Naive thymus-derived CD4-positive, alpha-beta T cell (primary cell): ENCODE measurements at regions not wholly inside any gene's neighbourhood (a gene's known extent, or its start where the extent isn't known, plus 50 kb on each side); places are given as distances from the start of the nearest gene placed in this dataset.

Experiments
- ATAC-seq: fragments of 150-1000 bp; cut with Tn5 transposase; 2 replicates; pipeline ENCODE4 v1.10.0; 2021; ENCODE audit warnings: mild to moderate bottlenecking, moderate library complexity
- CTCF ChIA-PET: fragments of 350-600 bp; sonication (Branson Sonifier 250); formaldehyde crosslinking; loops from one replicate; lab custom pipeline; 2021; ENCODE audit warnings: antibody characterized with exemption; lab: Charles Lee
- POLR2A ChIA-PET: fragments of 350-600 bp; sonication (Branson Sonifier 250); formaldehyde crosslinking; loops from one replicate; lab custom pipeline; 2021; ENCODE audit warnings: antibody characterized with exemption, inconsistent platforms; lab: Charles Lee
- DNase-seq, 9 donors: peaks; one replicate each; pipeline versions ENCODE4 v3.0.0 to v3.0.0-alpha.2; 2020 to 2022; ENCODE audit warnings: mixed read lengths in 1 of 9
- H3K27ac ChIP-seq: one replicate; pipeline ENCODE4 v1.7.0; 2013; ENCODE audit warnings: mild to moderate bottlenecking, low read depth, low read length, moderate library complexity
- H3K27me3 ChIP-seq, 2 donors: one replicate each; pipeline ENCODE4 v1.7.0; 2013; ENCODE audit warnings: low read length in 2 of 2, mild to moderate bottlenecking in 2 of 2, moderate library complexity in 2 of 2; ENCODE audit not compliant: control insufficient read depth in 2 of 2, insufficient read depth in 2 of 2
- H3K36me3 ChIP-seq, 3 experiments: 1 replicate in 2 of 3; 2 replicates in 1 of 3; pipeline ENCODE4 v1.7.0; 2013; ENCODE audit warnings: low read length in 3 of 3, mild to moderate bottlenecking in 3 of 3, moderate library complexity in 1 of 3; ENCODE audit not compliant: insufficient read depth in 3 of 3, control insufficient read depth in 2 of 3
- H3K4me1 ChIP-seq, 2 donors: one replicate each; pipeline ENCODE4 v1.7.0; 2013; ENCODE audit warnings: low read length in 2 of 2, mild to moderate bottlenecking in 2 of 2, moderate library complexity in 1 of 2; ENCODE audit not compliant: control insufficient read depth in 2 of 2, insufficient read depth in 2 of 2
- H3K4me3 ChIP-seq: 2 replicates; pipeline ENCODE4 v1.7.0; 2013; ENCODE audit warnings: mild to moderate bottlenecking, low read length
- H3K9me3 ChIP-seq, 3 experiments: 1 replicate in 2 of 3; 2 replicates in 1 of 3; pipeline ENCODE4 v1.7.0; 2013; ENCODE audit warnings: low read length in 3 of 3; ENCODE audit not compliant: control insufficient read depth in 2 of 3
- H3K27ac Mint-ChIP-seq, 9 donors: one replicate each; pipeline ENCODE4 v1.8.0; 2020 to 2022; ENCODE audit warnings: mixed read lengths in 9 of 9, mild to moderate bottlenecking in 8 of 9, moderate library complexity in 5 of 9, inconsistent platforms in 2 of 9
- H3K27me3 Mint-ChIP-seq, 5 donors: one replicate each; pipeline ENCODE4 v1.8.0; 2021 to 2022; ENCODE audit warnings: mixed read lengths in 5 of 5, mild to moderate bottlenecking in 1 of 5
- H3K36me3 Mint-ChIP-seq, 5 donors: one replicate each; pipeline ENCODE4 v1.8.0; 2020 to 2022; ENCODE audit warnings: mixed read lengths in 5 of 5, mild to moderate bottlenecking in 3 of 5, inconsistent platforms in 1 of 5
- H3K4me1 Mint-ChIP-seq, 7 donors: one replicate each; pipeline ENCODE4 v1.8.0; 2020 to 2022; ENCODE audit warnings: mixed read lengths in 7 of 7, mild to moderate bottlenecking in 3 of 7, inconsistent platforms in 1 of 7
- H3K4me3 Mint-ChIP-seq, 10 donors: one replicate each; pipeline ENCODE4 v1.8.0; 2020 to 2022; ENCODE audit warnings: mild to moderate bottlenecking in 10 of 10, mixed read lengths in 10 of 10, moderate library complexity in 6 of 10, inconsistent platforms in 2 of 10
- H3K9me3 Mint-ChIP-seq, 11 donors: one replicate each; pipeline ENCODE4 v1.8.0; 2020 to 2022; ENCODE audit warnings: mixed read lengths in 11 of 11, mild to moderate bottlenecking in 4 of 11, inconsistent platforms in 1 of 11, moderate library complexity in 1 of 11
- intact Hi-C, 2 donors: fragments of 100-400 bp; cut with micrococcal nuclease; formaldehyde crosslinking; loops; one replicate each; pipeline ENCODE4 v1.15.1; 2023

DNA sequence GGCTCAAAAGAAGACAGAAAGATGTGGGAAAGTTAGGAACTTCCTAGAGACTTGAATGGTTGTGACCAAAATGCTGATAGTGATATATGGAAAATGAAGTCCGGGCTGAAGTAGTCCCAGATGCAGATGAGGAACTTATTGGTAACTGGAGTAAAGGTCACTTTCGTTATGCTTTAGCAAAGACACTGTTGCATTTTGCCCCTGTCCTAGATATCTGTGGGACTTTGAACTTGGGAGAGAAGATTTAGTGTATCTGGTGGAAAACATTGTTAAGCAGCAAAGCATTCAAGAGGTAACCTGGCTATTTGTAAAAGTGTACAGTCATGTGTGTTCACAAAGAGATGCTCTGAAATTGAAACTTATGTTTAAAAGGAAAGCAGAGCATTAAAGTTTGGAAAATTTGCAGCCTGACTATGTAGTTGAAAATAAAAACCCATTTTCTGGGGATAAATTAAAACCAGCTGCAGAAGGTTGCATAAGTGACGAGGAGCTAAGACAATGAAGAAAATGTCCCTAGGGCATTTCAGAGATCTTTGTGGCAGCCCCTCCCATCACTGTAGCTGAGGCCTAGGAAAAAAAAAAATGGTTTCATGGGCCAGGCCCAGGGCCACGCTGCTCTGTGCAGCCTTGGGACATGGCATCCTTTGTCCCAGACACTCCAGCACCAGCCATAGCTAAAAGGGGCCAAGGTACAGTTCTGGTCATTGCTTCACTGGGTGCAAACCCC, 1692.2 kb downstream of the HACE1 start:
- H3K27me3 Mint-ChIP-seq = no peaks in the 10 kb centered on the region
- H3K4me1 ChIP-seq = no peaks in the 10 kb centered on the region
- H3K27ac Mint-ChIP-seq = no peak overlapping the region
- peaks cover 0 to 10% (median 0%) of the 10 kb centered on the region in 11 donors for H3K9me3 Mint-ChIP-seq
- H3K36me3 Mint-ChIP-seq = peaks cover 0 to 3% (median 0%) of the 10 kb centered on the region in 5 donors
- no peak overlapping the region for H3K4me3 ChIP-seq
- POLR2A ChIA-PET = no interaction called here
- no peaks in the 10 kb centered on the region for H3K9me3 ChIP-seq
- H3K27ac ChIP-seq = no peak overlapping the region
- DNase-seq (no peak), ATAC-seq (no peak)
- H3K4me3 Mint-ChIP-seq = no peak overlapping the region
- intact Hi-C loops = no loop called here
- H3K36me3 ChIP-seq = no peaks in the 10 kb centered on the region
- no peaks in the 10 kb centered on the region for H3K4me1 Mint-ChIP-seq
- no peaks in the 10 kb centered on the region for H3K27me3 ChIP-seq
- CTCF ChIA-PET = no interaction called here

GRCh38 chr6:103154779-103155572, 1704.7 kb downstream of the HACE1 start:
- Mint-ChIP-seq H3K4me1 (no peaks in the 10 kb centered on the region), H3K27ac (no peak overlapping the region), H3K4me3 (no peak overlapping the region), H3K9me3 (peaks cover 0 to 8% (median 0%) of the 10 kb centered on the region in 11 donors), H3K27me3 (no peaks in the 10 kb centered on the region), H3K36me3 (no peaks in the 10 kb centered on the region)
- ATAC-seq (no peak), DNase-seq (no peak)
- POLR2A ChIA-PET = no interaction called here
- H3K27ac ChIP-seq = no peak overlapping the region
- no peaks in the 10 kb centered on the region for H3K4me1 ChIP-seq
- H3K27me3 ChIP-seq = no peaks in the 10 kb centered on the region
- H3K36me3 ChIP-seq = no peaks in the 10 kb centered on the region
- intact Hi-C loops = no loop called here
- no peak overlapping the region for H3K4me3 ChIP-seq
- no peaks in the 10 kb centered on the region for H3K9me3 ChIP-seq
- CTCF ChIA-PET = no interaction called here

GRCh38 chr6:103153016-103153415, 1706.7 kb downstream of the HACE1 start:
- Histone ChIP-seq H3K27ac (no peak overlapping the region), H3K27me3 (no peaks in the 10 kb centered on the region), H3K4me3 (no peak overlapping the region), H3K4me1 (no peaks in the 10 kb centered on the region), H3K9me3 (no peaks in the 10 kb centered on the region), H3K36me3 (no peaks in the 10 kb centered on the region)
- CTCF ChIA-PET = no interaction called here
- no peak for ATAC-seq
- H3K36me3 Mint-ChIP-seq = no peaks in the 10 kb centered on the region
- peaks cover 0 to 3% (median 0%) of the 10 kb centered on the region in 11 donors for H3K9me3 Mint-ChIP-seq
- POLR2A ChIA-PET = no interaction called here
- DNase-seq = no peak
- H3K4me1 Mint-ChIP-seq = no peaks in the 10 kb centered on the region
- no peak overlapping the region for H3K27ac Mint-ChIP-seq
- no peak overlapping the region for H3K4me3 Mint-ChIP-seq
- intact Hi-C loops = no loop called here
- H3K27me3 Mint-ChIP-seq = no peaks in the 10 kb centered on the region

- Histone ChIP-seq H3K27ac (no peak overlapping the region), H3K36me3 (no peaks in the 10 kb centered on the region), H3K4me1 (no peaks in the 10 kb centered on the region), H3K9me3 (no peaks in the 10 kb centered on the region), H3K4me3 (no peak overlapping the region), H3K27me3 (no peaks in the 10 kb centered on the region)
- no peak overlapping the region for H3K4me3 Mint-ChIP-seq
- no peaks in the 10 kb centered on the region for H3K4me1 Mint-ChIP-seq
- POLR2A ChIA-PET = no interaction called here
- no peak overlapping the region for H3K27ac Mint-ChIP-seq
- H3K36me3 Mint-ChIP-seq = no peaks in the 10 kb centered on the region
- H3K9me3 Mint-ChIP-seq = no peaks in the 10 kb centered on the region
- DNase-seq (no peak), ATAC-seq (no peak)
- CTCF ChIA-PET = no interaction called here
- H3K27me3 Mint-ChIP-seq = no peaks in the 10 kb centered on the region
- intact Hi-C loops = no loop called here
Measured at GRCh38 chr6:103142902-103143301, 1716.8 kb downstream of the HACE1 start.

DNA sequence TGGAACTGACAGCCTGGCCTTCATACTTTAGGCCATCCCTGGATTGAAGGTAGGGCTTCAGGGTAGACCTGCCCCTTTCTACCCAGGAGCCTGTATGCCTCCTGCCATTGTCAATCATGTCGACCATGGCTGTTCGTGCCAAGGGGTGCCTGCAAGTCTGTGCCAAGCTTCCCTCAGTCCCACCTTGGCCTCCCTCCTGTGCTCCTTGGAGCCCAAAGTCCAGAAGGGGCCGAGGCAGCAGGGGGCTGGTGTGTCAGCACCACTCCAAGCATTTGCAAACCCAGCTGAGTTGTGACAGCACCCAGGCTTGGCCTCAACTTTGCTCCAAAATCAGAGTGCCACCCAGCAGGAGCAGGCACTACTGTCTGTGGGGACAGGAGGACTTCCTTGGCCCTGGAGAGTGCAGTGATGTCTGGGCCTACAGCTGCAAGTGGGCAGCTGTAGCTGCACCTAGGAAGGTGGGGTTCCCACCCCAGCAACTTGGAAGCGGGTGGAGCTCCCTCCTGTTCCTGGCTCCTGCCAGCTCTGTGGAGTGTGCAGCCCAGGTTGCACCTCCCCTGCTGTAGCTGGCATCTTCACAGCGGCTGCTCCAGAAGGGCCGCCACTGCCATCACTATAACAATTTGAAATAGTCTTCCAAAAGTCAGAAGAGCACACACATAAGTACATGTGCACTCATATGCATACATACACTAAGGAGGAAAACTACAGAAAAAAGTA, 1719.3 kb downstream of the HACE1 start:
- Mint-ChIP-seq H3K27ac (no peak overlapping the region), H3K9me3 (peaks cover 0 to 5% (median 0%) of the 10 kb centered on the region in 11 donors), H3K4me3 (no peak overlapping the region), H3K27me3 (no peaks in the 10 kb centered on the region), H3K36me3 (no peaks in the 10 kb centered on the region), H3K4me1 (no peaks in the 10 kb centered on the region)
- POLR2A ChIA-PET = no interaction called here
- Histone ChIP-seq H3K36me3 (no peaks in the 10 kb centered on the region), H3K4me1 (no peaks in the 10 kb centered on the region), H3K27me3 (no peaks in the 10 kb centered on the region), H3K9me3 (no peaks in the 10 kb centered on the region), H3K4me3 (no peak overlapping the region), H3K27ac (no peak overlapping the region)
- ATAC-seq (no peak), DNase-seq (peak in 1 of 9 donors; percentile 0)
- intact Hi-C loops = no loop called here
- CTCF ChIA-PET = no interaction called here

DNA sequence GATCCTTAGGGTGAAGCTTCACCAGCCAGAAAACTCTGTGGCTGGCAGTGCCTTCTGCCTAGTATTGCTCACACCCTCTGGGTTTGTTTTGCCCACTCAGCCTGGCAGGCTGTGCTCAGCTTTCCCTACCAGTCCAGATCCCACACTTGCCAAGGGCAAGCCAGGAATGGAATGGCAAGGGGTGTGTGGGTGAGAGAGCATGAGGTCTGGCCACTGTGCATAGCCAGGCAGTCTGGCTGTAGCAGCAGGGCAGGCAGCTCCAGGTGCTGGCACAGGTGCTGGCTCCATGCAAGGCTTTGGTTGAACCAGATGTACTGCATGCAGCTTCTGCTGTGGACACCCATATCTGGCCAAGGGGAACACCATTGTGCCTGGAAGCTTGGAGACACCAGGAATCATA, 1720.3 kb downstream of the HACE1 start:
- Mint-ChIP-seq H3K4me3 (no peak overlapping the region), H3K9me3 (peaks cover 0 to 5% (median 0%) of the 10 kb centered on the region in 11 donors), H3K27ac (no peak overlapping the region), H3K36me3 (no peaks in the 10 kb centered on the region), H3K27me3 (no peaks in the 10 kb centered on the region), H3K4me1 (no peaks in the 10 kb centered on the region)
- ChIA-PET POLR2A (no interaction called here), CTCF (no interaction called here)
- DNase-seq = no peak
- Histone ChIP-seq H3K9me3 (no peaks in the 10 kb centered on the region), H3K27ac (no peak overlapping the region), H3K27me3 (no peaks in the 10 kb centered on the region), H3K36me3 (no peaks in the 10 kb centered on the region), H3K4me3 (no peak overlapping the region), H3K4me1 (no peaks in the 10 kb centered on the region)
- ATAC-seq = no peak
- intact Hi-C loops = no loop called here
